ENCODE measurements at regions not wholly inside any gene's neighbourhood (a gene's known extent, or its start where the extent isn't known, plus 50 kb on each side); places are given as distances from the start of the nearest gene placed in this dataset.
"Not testable (repeated sequence)": the region's sequence is repeated elsewhere in the genome, so short reads cannot be mapped to it uniquely, and the experiment has no call there.

DNA sequence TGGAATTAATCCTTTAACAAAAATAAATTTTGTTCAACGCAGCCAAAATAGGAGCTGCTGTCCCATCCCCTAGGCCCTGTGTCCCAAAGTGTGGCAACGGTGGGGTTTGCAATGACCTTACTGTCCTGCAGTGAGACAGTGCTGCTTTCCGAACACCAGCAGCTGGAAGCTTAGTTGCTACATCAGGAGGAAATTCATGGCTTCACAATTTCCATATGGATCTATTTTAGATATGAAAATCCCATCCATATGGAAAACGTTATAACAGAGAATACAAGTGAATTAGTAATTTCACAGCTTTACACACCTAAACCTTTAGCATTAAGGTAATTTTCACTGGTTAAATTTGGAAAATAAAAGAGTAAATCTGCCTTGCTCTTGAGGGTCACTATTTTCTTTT, 396.3 kb upstream of the TENM3 start:
- H3K9me3 ChIP-seq, result no peaks in the 10 kb centered on the region
- no peaks in the 10 kb centered on the region for H3K4me1 ChIP-seq
- no peak overlapping the region for H3K27ac ChIP-seq
- WGBS, result 65% methylated on average over 4 of the region's 4 CpGs
- H3K27me3 ChIP-seq, result no peaks in the 10 kb centered on the region
- TF ChIP-seq POLR2AphosphoS5 (IDR thresholded peaks at IDR 0.05) (no peak), EP300 (IDR thresholded peaks at IDR 0.05) (no peak), POLR2A (IDR thresholded peaks at IDR 0.05) (no peak)
- TF ChIP-seq, protein P1, sequence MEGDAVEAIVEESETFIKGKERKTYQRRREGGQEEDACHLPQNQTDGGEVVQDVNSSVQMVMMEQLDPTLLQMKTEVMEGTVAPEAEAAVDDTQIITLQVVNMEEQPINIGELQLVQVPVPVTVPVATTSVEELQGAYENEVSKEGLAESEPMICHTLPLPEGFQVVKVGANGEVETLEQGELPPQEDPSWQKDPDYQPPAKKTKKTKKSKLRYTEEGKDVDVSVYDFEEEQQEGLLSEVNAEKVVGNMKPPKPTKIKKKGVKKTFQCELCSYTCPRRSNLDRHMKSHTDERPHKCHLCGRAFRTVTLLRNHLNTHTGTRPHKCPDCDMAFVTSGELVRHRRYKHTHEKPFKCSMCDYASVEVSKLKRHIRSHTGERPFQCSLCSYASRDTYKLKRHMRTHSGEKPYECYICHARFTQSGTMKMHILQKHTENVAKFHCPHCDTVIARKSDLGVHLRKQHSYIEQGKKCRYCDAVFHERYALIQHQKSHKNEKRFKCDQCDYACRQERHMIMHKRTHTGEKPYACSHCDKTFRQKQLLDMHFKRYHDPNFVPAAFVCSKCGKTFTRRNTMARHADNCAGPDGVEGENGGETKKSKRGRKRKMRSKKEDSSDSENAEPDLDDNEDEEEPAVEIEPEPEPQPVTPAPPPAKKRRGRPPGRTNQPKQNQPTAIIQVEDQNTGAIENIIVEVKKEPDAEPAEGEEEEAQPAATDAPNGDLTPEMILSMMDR (IDR thresholded peaks at IDR 0.05), result no peak
- DNase-seq (ENCODE audit: low spot score in 2 of 2), result no peak
- no peaks in the 10 kb centered on the region for H3K36me3 ChIP-seq
- H3K4me3 ChIP-seq, result no peak overlapping the region

DNA sequence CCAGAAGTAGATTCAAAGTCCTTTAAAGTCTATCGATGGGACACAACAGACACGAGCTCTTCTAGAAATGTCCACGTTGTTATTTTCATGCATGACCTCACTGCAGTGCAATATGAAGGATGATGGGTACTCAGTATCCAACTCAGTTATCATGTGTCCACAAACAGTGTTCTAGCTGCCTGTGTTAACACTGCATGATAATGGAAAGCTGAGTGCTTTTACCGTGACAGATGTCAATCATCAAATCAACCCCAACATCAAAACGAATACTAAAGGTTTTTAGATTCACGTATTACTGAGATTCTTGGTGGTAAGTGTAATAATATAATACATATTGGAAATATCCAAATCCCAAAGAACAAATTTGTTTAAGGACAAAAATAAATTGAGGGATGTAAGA, 394.8 kb upstream of the TENM3 start:
- Histone ChIP-seq H3K4me1 (no peaks in the 10 kb centered on the region), H3K27me3 (no peaks in the 10 kb centered on the region), H3K36me3 (no peaks in the 10 kb centered on the region), H3K27ac (no peak overlapping the region), H3K9me3 (no peaks in the 10 kb centered on the region), H3K4me3 (no peak overlapping the region)
- no peak for DNase-seq (ENCODE audit: low spot score in 2 of 2)
- 87% methylated on average over 6 of the region's 6 CpGs for WGBS
- TF ChIP-seq POLR2A (IDR thresholded peaks at IDR 0.05) (no peak), POLR2AphosphoS5 (IDR thresholded peaks at IDR 0.05) (no peak), EP300 (IDR thresholded peaks at IDR 0.05) (no peak)
- TF ChIP-seq, protein P1 (IDR thresholded peaks at IDR 0.05), result no peak

DNA sequence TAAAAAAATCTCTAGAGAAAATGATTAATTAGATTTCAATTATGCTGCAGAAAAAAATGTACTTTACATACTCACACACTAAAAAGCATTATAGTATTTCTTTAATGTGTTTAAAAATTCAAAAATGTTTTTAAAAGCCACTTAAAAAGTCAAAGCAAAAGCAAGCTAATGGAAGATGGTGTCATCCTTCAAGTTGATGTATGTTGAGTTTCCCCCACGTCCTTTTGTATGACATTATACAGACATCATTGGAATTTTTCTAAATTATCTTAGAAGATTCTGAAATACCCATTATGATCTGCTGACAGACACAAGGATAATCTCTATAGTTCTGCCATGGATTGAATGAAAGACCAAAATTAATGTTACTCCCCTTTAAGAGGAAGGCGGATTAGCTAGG, 393.7 kb upstream of the TENM3 start:
- Histone ChIP-seq H3K27ac (no peak overlapping the region), H3K36me3 (no peaks in the 10 kb centered on the region), H3K9me3 (no peaks in the 10 kb centered on the region), H3K4me3 (no peak overlapping the region), H3K4me1 (no peaks in the 10 kb centered on the region), H3K27me3 (no peaks in the 10 kb centered on the region)
- TF ChIP-seq POLR2AphosphoS5 (IDR thresholded peaks at IDR 0.05) (no peak), EP300 (IDR thresholded peaks at IDR 0.05) (no peak), POLR2A (IDR thresholded peaks at IDR 0.05) (no peak)
- TF ChIP-seq, protein P1 (IDR thresholded peaks at IDR 0.05), result no peak
- WGBS, result 66% methylated on average over 2 of the region's 2 CpGs
- DNase-seq (ENCODE audit: low spot score in 2 of 2), result no peak

DNA sequence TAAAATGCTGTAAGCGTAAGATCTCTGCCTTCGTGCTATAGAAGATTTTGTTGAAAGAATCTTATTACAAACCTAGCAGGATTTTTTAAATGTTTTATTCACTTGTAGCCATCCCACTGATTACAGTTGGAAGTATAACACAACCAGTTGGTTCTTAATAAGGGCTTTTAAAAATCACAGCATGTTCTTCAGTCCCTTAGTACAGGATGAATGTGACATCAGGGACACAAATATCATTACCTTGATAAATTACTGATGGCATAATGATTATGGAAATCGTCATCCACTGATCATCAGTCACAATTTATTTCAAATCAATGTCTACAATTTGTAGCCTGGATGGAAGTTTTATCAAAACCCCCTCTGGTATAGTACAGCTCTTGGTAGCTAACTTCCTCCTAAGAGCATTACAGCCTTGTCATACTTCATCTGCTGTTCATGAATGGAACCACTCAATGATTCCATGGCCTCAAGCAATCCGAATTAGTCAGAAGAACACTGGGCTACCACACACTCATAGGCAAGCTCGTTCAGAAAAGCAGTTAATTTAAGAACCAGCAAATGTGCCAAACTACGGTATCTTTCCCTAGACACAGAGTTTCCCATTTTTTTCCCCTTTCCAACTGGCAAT, 389.2 kb upstream of the TENM3 start:
- WGBS, result 65% methylated on average over 6 of the region's 6 CpGs
- H3K27ac ChIP-seq, result no peak overlapping the region
- no peaks in the 10 kb centered on the region for H3K36me3 ChIP-seq

DNA sequence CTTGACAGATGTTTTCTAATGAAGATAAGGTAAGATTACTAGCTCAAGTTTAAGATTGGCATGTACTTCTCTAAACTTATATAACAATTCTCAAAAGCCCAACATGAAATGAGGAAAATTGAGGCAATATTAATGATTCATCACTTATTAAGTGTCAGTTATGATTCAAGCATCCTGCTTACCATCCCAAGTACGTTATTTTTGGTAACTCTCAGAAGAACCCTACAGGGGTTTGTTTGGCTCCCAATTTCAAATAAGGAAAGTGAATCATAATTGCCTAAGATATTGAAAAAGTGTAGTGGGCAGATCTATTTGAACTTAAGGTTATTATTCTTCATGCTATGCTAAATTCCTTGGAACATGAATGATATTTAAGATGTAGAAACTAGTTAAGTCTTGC, 387.9 kb upstream of the TENM3 start:
- Histone ChIP-seq H3K4me3 (no peak overlapping the region), H3K27ac (no peak overlapping the region), H3K4me1 (peaks cover 4% of the 10 kb centered on the region), H3K27me3 (peaks cover 2% of the 10 kb centered on the region), H3K36me3 (no peaks in the 10 kb centered on the region), H3K9me3 (no peaks in the 10 kb centered on the region)
- no peak for DNase-seq (ENCODE audit: low spot score in 2 of 2)
- 38% methylated on average over 1 of the region's 1 CpG for WGBS
- TF ChIP-seq POLR2A (IDR thresholded peaks at IDR 0.05), result no peak
- TF ChIP-seq, protein P1 (IDR thresholded peaks at IDR 0.05), result no peak
- TF ChIP-seq POLR2AphosphoS5 (IDR thresholded peaks at IDR 0.05), result no peak
- TF ChIP-seq EP300 (IDR thresholded peaks at IDR 0.05), result no peak

More for the DNA sequence above, 389.2 kb upstream of the TENM3 start:
- no peak for DNase-seq (ENCODE audit: low spot score in 2 of 2)
- TF ChIP-seq POLR2A (IDR thresholded peaks at IDR 0.05) (no peak), EP300 (IDR thresholded peaks at IDR 0.05) (no peak), POLR2AphosphoS5 (IDR thresholded peaks at IDR 0.05) (no peak)
- TF ChIP-seq, protein P1 (IDR thresholded peaks at IDR 0.05), result no peak
- Histone ChIP-seq H3K27me3 (peaks cover 2% of the 10 kb centered on the region), H3K4me1 (no peaks in the 10 kb centered on the region), H3K9me3 (no peaks in the 10 kb centered on the region), H3K4me3 (no peak overlapping the region)

DNA sequence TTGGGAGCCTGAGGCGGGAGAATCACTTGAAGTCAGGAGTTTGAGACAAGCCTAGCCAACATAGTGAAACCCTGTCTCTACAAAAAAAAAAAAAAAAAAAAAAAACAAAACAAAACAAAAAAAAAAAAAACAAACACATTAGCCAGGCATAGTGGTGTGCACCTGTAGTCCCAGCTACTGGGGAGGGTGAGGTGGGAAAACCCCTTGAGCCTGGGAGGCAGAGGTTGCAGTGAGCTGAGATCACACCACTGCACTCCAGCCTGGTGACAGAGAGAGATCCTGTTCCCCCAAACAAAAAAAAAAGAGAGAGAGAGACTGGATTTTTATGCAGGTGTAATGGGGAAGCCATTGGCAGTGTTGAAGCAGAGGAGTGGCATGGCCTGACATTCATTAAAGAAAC, 385.7 kb upstream of the TENM3 start:
- not testable (repeated sequence) for H3K4me3 ChIP-seq; DNase-seq (ENCODE audit: low spot score in 2 of 2); H3K36me3 ChIP-seq; H3K27me3 ChIP-seq; H3K9me3 ChIP-seq; H3K27ac ChIP-seq; H3K4me1 ChIP-seq
- WGBS, result 100% methylated on average over 1 of the region's 1 CpG
